HCT116 (cell line): ENCODE measurements at regions not wholly inside any gene's neighbourhood (a gene's known extent, or its start where the extent isn't known, plus 50 kb on each side); places are given as distances from the start of the nearest gene placed in this dataset.

ENCODE experiments used
- ATAC-seq: fragments of 200-7000 bp; cut with Tn5 transposase; 2 replicates; pipeline ENCODE4 v1.9.1; 2020; ENCODE audit warnings: mild to moderate bottlenecking, moderate library complexity
- BruUV-seq: library from RNA; stranded (reverse); fragments of 400-500 nt; replicated peaks from 2 replicates; lab custom pipeline; 2021; lab: Mats Ljungman, UMichigan
- CTCF ChIA-PET: fragments of 300-600 bp; sonication (Branson Sonifier 250); formaldehyde crosslinking; loops from one replicate; lab custom pipeline; 2021; ENCODE audit warnings: antibody characterized with exemption; lab: Charles Lee
- POLR2A ChIA-PET: fragments of 300-600, 350-600 bp; sonication (Branson Sonifier 250); formaldehyde crosslinking; loops from one replicate; lab custom pipeline; 2021; ENCODE audit warnings: antibody characterized with exemption; lab: Charles Lee
- RAD21 ChIA-PET, 2 experiments: fragments of 300-600 bp; sonication (Branson Sonifier 250); formaldehyde crosslinking; loops; one replicate each; lab custom pipeline; 2023; ENCODE audit warnings: low total read pairs in 2 of 2; ENCODE audit not compliant: uncharacterized antibody in 2 of 2, unreplicated experiment in 2 of 2, low non-redundant PET in 1 of 2; lab: Charles Lee
- DNase-seq: peaks from one replicate; pipeline ENCODE4 v3.0.0-alpha.2; 2010; ENCODE audit warnings: low read depth, low spot score
- H2AFZ ChIP-seq: fragments of 200-600 bp; shearing (Covaris generic), sonication (generic); 2 replicates; pipeline ENCODE4 v1.6.1; 2017; ENCODE audit warnings: low read depth, mixed run types, mixed read lengths, antibody characterized with exemption, low read length; ENCODE audit not compliant: poor library complexity, severe bottlenecking
- H3K27ac ChIP-seq: 2 replicates; pipeline ENCODE4 v1.5.1; 2012; ENCODE audit warnings: low read depth, low read length
- H3K27me3 ChIP-seq: fragments of 200-600 bp; sonication (generic); 2 replicates; pipeline ENCODE4 v1.6.1; 2016; ENCODE audit warnings: mixed run types, low read length, mixed read lengths; ENCODE audit not compliant: insufficient read depth
- H3K36me3 ChIP-seq, 2 experiments: fragments of 200-500 bp in 1 of 2; fragments of 200-600 bp in 1 of 2; sonication (Bioruptor generic) in 1 of 2; sonication (generic) in 1 of 2; 2 replicates each; pipeline versions ENCODE4 v1.5.1 to v1.6.1; 2014 to 2016; ENCODE audit warnings: low read length in 2 of 2, inconsistent platforms in 1 of 2, mixed read lengths in 1 of 2, mixed run types in 1 of 2; ENCODE audit not compliant: insufficient read depth in 2 of 2, control insufficient read depth in 1 of 2
- H3K4me1 ChIP-seq, 2 experiments: fragments of 200-600 bp in 1 of 2; sonication (generic) in 1 of 2; 2 replicates each; pipeline versions ENCODE4 v1.5.1 to v1.6.1; 2012 to 2017; ENCODE audit warnings: low read length in 2 of 2, inconsistent platforms in 1 of 2, mild to moderate bottlenecking in 1 of 2, mixed read lengths in 1 of 2, mixed run types in 1 of 2, moderate library complexity in 1 of 2; ENCODE audit not compliant: insufficient read depth in 2 of 2, control insufficient read depth in 1 of 2
- H3K4me2 ChIP-seq: fragments of 200-600 bp; sonication (generic); 2 replicates; pipeline ENCODE4 v1.6.1; 2017; ENCODE audit warnings: mixed run types, low read length, mixed read lengths
- H3K4me3 ChIP-seq, 2 experiments: fragments of 200-600 bp in 1 of 2; sonication (generic) in 1 of 2; replicated peaks in 1 of 2; 2 replicates each; pipeline ENCODE4 v1.5.1; 2011 to 2016; ENCODE audit warnings: low read length in 2 of 2, control low read depth in 1 of 2, low read depth in 1 of 2, mild to moderate bottlenecking in 1 of 2, mixed read lengths in 1 of 2, mixed run types in 1 of 2
- H3K79me2 ChIP-seq: fragments of 200-600 bp; sonication (generic); 2 replicates; pipeline ENCODE4 v1.6.1; 2017; ENCODE audit warnings: mild to moderate bottlenecking, mixed run types, low read length, moderate library complexity, mixed read lengths; ENCODE audit not compliant: insufficient read depth
- H3K9ac ChIP-seq: fragments of 200-600 bp; sonication (generic); 2 replicates; pipeline ENCODE4 v1.6.1; 2016; ENCODE audit warnings: low read length, mixed read lengths
- H3K9me2 ChIP-seq: fragments of 200-600 bp; sonication (generic), shearing (Covaris generic); 2 replicates; pipeline ENCODE4 v1.6.1; 2017; ENCODE audit warnings: mixed run types, mild to moderate bottlenecking, moderate library complexity; ENCODE audit not compliant: insufficient read depth
- H3K9me3 ChIP-seq, 2 experiments: fragments of 200-500 bp in 1 of 2; fragments of 200-600 bp in 1 of 2; sonication (Bioruptor generic) in 1 of 2; sonication (generic) in 1 of 2; 2 replicates each; pipeline ENCODE4 v1.6.1; 2014 to 2017; ENCODE audit warnings: low read length in 2 of 2, mixed read lengths in 2 of 2, inconsistent platforms in 1 of 2, low read depth in 1 of 2, mild to moderate bottlenecking in 1 of 2, mixed run types in 1 of 2, moderate library complexity in 1 of 2; ENCODE audit not compliant: control insufficient read depth in 1 of 2, insufficient read depth in 1 of 2
- H4K20me1 ChIP-seq: fragments of 200-600 bp; sonication (generic), shearing (Covaris generic); 2 replicates; pipeline ENCODE4 v1.6.1; 2017; ENCODE audit warnings: mixed run types, mild to moderate bottlenecking, moderate library complexity; ENCODE audit not compliant: insufficient read depth
- CBX3 ChIP-seq: IDR thresholded peaks from 2 replicates; pipeline ENCODE4 v1.6.1; 2012; ENCODE audit warnings: low read depth
- CEBPB ChIP-seq: IDR thresholded peaks from 2 replicates; pipeline ENCODE4 v1.6.1; 2012; ENCODE audit warnings: low read depth
- CTCF ChIP-seq, 3 experiments: fragments of 200-600 bp in 1 of 3; sonication (generic) in 1 of 3; IDR thresholded peaks in 2 of 3; conservative IDR thresholded peaks in 1 of 3; 2 replicates each; pipeline ENCODE4 v1.5.1; 2012 to 2017; ENCODE audit warnings: low read depth in 2 of 3, low read length in 2 of 3, antibody characterized with exemption in 1 of 3, borderline replicate concordance in 1 of 3, control low read depth in 1 of 3, mild to moderate bottlenecking in 1 of 3, mixed read lengths in 1 of 3, mixed run types in 1 of 3, moderate library complexity in 1 of 3; ENCODE audit not compliant: insufficient read depth in 1 of 3
- EGR1 ChIP-seq: IDR thresholded peaks from 2 replicates; pipeline ENCODE4 v1.6.1; 2012; ENCODE audit warnings: low read depth
- ELF1 ChIP-seq: IDR thresholded peaks from 2 replicates; pipeline ENCODE4 v1.6.1; 2012; ENCODE audit warnings: low read depth, borderline replicate concordance
- EZH2 ChIP-seq: fragments of 200-600 bp; sonication (generic); IDR thresholded peaks from 2 replicates; pipeline ENCODE4 v1.6.1; 2017; ENCODE audit warnings: antibody characterized with exemption, mixed run types
- FOSL1 ChIP-seq: IDR thresholded peaks from 2 replicates; pipeline ENCODE4 v1.6.1; 2012; ENCODE audit warnings: low read depth
- POLR2A ChIP-seq: IDR thresholded peaks from 2 replicates; pipeline ENCODE4 v1.7.0; 2011; ENCODE audit warnings: borderline replicate concordance; ENCODE audit not compliant: insufficient read depth, insufficient read length; ENCODE audit errors: extremely low read depth
- POLR2AphosphoS5 ChIP-seq: IDR thresholded peaks from 2 replicates; pipeline ENCODE4 v1.6.1; 2011; ENCODE audit warnings: mild to moderate bottlenecking, low read depth, low read length, moderate library complexity
- RAD21 ChIP-seq: IDR thresholded peaks from 2 replicates; pipeline ENCODE4 v1.6.1; 2012; ENCODE audit warnings: low read depth, mild to moderate bottlenecking
- REST ChIP-seq: IDR thresholded peaks from 2 replicates; pipeline ENCODE4 v1.6.1; 2012; ENCODE audit warnings: low read depth
- TCF7L2 ChIP-seq: IDR thresholded peaks from 2 replicates; pipeline ENCODE4 v1.7.0; 2011; ENCODE audit warnings: borderline replicate concordance, inconsistent platforms; ENCODE audit not compliant: insufficient read depth, insufficient read length; ENCODE audit errors: extremely low read depth
- YY1 ChIP-seq: IDR thresholded peaks from 2 replicates; pipeline ENCODE4 v1.6.1; 2011; ENCODE audit warnings: low read length, low read depth, moderate library complexity, mild to moderate bottlenecking; ENCODE audit not compliant: insufficient replicate concordance; ENCODE audit errors: extremely low read depth
- ZBTB33 ChIP-seq: IDR thresholded peaks from 2 replicates; pipeline ENCODE4 v1.6.1; 2011; ENCODE audit warnings: mild to moderate bottlenecking, low read length, moderate library complexity; ENCODE audit not compliant: insufficient replicate concordance; ENCODE audit errors: extremely low read depth
- ZFX ChIP-seq: fragments of 450-650 bp; IDR thresholded peaks from 2 replicates; pipeline ENCODE4 v1.6.1; 2017
- ZNF274 ChIP-seq: fragments of 200-500 bp; sonication (Bioruptor generic); IDR thresholded peaks from 2 replicates; pipeline ENCODE4 v1.6.1; 2014; ENCODE audit warnings: mild to moderate bottlenecking, low read depth, low read length, inconsistent platforms
- intact Hi-C: fragments of 100-400 bp; cut with micrococcal nuclease; formaldehyde crosslinking; loops from 2 replicates; pipeline ENCODE4 v1.10.0; 2022

- H3K27me3 ChIP-seq: no peaks in the 10 kb centered on the region
- H4K20me1 ChIP-seq: no peaks in the 10 kb centered on the region
- H3K9ac ChIP-seq: no peak overlapping the region
- intact Hi-C loops: no loop called here
- no peaks in the 10 kb centered on the region for H3K9me3 ChIP-seq
- BruUV-seq: no TSS peak
- no peak for DNase-seq
- no peak overlapping the region for H2AFZ ChIP-seq
- ChIA-PET CTCF (no interaction called here), RAD21 (no interaction called here), POLR2A (no interaction called here)
- no peaks in the 10 kb centered on the region for H3K79me2 ChIP-seq
- no peak overlapping the region for H3K4me2 ChIP-seq
- H3K36me3 ChIP-seq: no peaks in the 10 kb centered on the region
- no peaks in the 10 kb centered on the region for H3K9me2 ChIP-seq
- no peak overlapping the region for H3K27ac ChIP-seq
- no peaks in the 10 kb centered on the region for H3K4me1 ChIP-seq
- no peak overlapping the region for H3K4me3 ChIP-seq
- ATAC-seq: no peak
- TF ChIP-seq CBX3 (no peak), ZBTB33 (no peak), FOSL1 (no peak), EGR1 (no peak), POLR2A (no peak), RAD21 (no peak), POLR2AphosphoS5 (no peak), YY1 (no peak), ZFX (no peak), ZNF274 (no peak), CEBPB (no peak), REST (no peak), EZH2 (no peak), CTCF (IDR thresholded peaks at IDR 0.05 in 2 of 3, conservative IDR thresholded peaks at IDR 0.05 in 1 of 3; ENCODE audit: borderline replicate concordance in 1 of 3, insufficient read depth in 1 of 3, low read depth in 2 of 3, low read length in 2 of 3) (no peak), ELF1 (no peak), TCF7L2 (no peak)
Measured at GRCh38 chr5:83789371-83789770, 68.7 kb upstream of the HAPLN1 start.
